ENCODE measurements at regions not wholly inside any gene's neighbourhood (a gene's known extent, or its start where the extent isn't known, plus 50 kb on each side); places are given as distances from the start of the nearest gene placed in this dataset.

GRCh38 chr20:48526936-48527335 is 300.9 kb downstream of the PREX1 start:
- H3K4me3 Mint-ChIP-seq (ENCODE audit: unreplicated experiment) = no peak overlapping the region
- no peak for TF ChIP-seq CTCF (IDR thresholded peaks at IDR 0.05; ENCODE audit: unreplicated experiment)
- CTCF ChIA-PET = interaction anchor here (0.6 to 1.5 kb wide), 3 partner anchors 68 to 385 kb away, joined by 3 to 5 read pairs (median 3); no protein-coding TSS in a partner anchor
- peaks cover 7% of the 10 kb centered on the region for H3K4me1 Mint-ChIP-seq (ENCODE audit: insufficient read depth, unreplicated experiment)
- BruUV-seq (replicated peaks) = no TSS peak
- no peak overlapping the region for H3K27ac Mint-ChIP-seq (ENCODE audit: low read depth, unreplicated experiment)
- H3K36me3 Mint-ChIP-seq (ENCODE audit: insufficient read depth, unreplicated experiment) = no peaks in the 10 kb centered on the region
- no peaks in the 10 kb centered on the region for H3K9me3 Mint-ChIP-seq (ENCODE audit: unreplicated experiment)
- POLR2A ChIA-PET = no interaction called here
- DNase-seq (ENCODE audit: unreplicated experiment) = no peak
- H3K27me3 Mint-ChIP-seq (ENCODE audit: insufficient read depth, unreplicated experiment) = peaks cover 57% of the 10 kb centered on the region
- intact Hi-C loops (cut with micrococcal nuclease) = no loop called here

GRCh38 chr20:48525400-48525799 is 302.4 kb downstream of the PREX1 start:
- CTCF ChIA-PET = interaction anchor here (0.6 to 1.0 kb wide), 2 partner anchors 95 to 861 kb away, joined by 3 to 4 read pairs; no protein-coding TSS in a partner anchor
- H3K36me3 Mint-ChIP-seq (ENCODE audit: insufficient read depth, unreplicated experiment) = no peaks in the 10 kb centered on the region
- H3K9me3 Mint-ChIP-seq (ENCODE audit: unreplicated experiment) = no peaks in the 10 kb centered on the region
- H3K4me1 Mint-ChIP-seq (ENCODE audit: insufficient read depth, unreplicated experiment) = no peaks in the 10 kb centered on the region
- intact Hi-C loops (cut with micrococcal nuclease) = no loop called here
- no peak for DNase-seq (ENCODE audit: unreplicated experiment)
- TF ChIP-seq CTCF (IDR thresholded peaks at IDR 0.05; ENCODE audit: unreplicated experiment) = no peak
- no peak overlapping the region for H3K4me3 Mint-ChIP-seq (ENCODE audit: unreplicated experiment)
- BruUV-seq (replicated peaks) = no TSS peak
- POLR2A ChIA-PET = no interaction called here
- H3K27ac Mint-ChIP-seq (ENCODE audit: low read depth, unreplicated experiment) = no peak overlapping the region
- H3K27me3 Mint-ChIP-seq (ENCODE audit: insufficient read depth, unreplicated experiment) = peaks cover 57% of the 10 kb centered on the region

DNA sequence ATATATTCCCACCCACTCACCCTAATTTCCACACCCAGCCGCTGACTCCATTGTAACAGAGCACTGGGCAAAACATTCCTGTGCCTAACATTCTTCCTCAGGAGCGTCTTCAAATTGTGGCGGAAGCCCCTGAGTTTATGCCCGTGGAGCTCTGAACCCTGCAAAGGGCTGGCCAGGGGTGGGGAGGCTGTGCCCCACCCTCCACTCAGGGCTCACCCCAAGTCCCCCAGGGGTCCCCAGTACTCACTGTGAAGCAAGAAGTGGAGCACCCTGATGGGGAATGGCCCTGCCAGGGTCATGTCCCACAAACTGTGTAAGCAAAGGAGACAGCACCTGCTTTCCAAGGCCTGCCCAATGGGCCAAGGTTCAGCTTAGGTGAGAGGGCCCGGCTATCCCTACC is 303.2 kb downstream of the PREX1 start:
- Mint-ChIP-seq H3K27me3 (ENCODE audit: insufficient read depth, unreplicated experiment) (peaks cover 64% of the 10 kb centered on the region), H3K4me1 (ENCODE audit: insufficient read depth, unreplicated experiment) (no peaks in the 10 kb centered on the region), H3K36me3 (ENCODE audit: insufficient read depth, unreplicated experiment) (no peaks in the 10 kb centered on the region), H3K27ac (ENCODE audit: low read depth, unreplicated experiment) (no peak overlapping the region), H3K4me3 (ENCODE audit: unreplicated experiment) (no peak overlapping the region), H3K9me3 (ENCODE audit: unreplicated experiment) (no peaks in the 10 kb centered on the region)
- no TSS peak for BruUV-seq (replicated peaks)
- ChIA-PET CTCF (interaction anchor here (0.6 to 1.0 kb wide), 2 partner anchors 96 to 860 kb away, joined by 3 to 4 read pairs; no protein-coding TSS in a partner anchor), POLR2A (no interaction called here)
- intact Hi-C loops (cut with micrococcal nuclease) = no loop called here
- no peak for DNase-seq (ENCODE audit: unreplicated experiment)
- TF ChIP-seq CTCF (IDR thresholded peaks at IDR 0.05; ENCODE audit: unreplicated experiment) = no peak

- CTCF ChIA-PET = no interaction called here
- Mint-ChIP-seq H3K27me3 (ENCODE audit: insufficient read depth, unreplicated experiment) (peaks cover 60% of the 10 kb centered on the region), H3K36me3 (ENCODE audit: insufficient read depth, unreplicated experiment) (no peaks in the 10 kb centered on the region), H3K9me3 (ENCODE audit: unreplicated experiment) (no peaks in the 10 kb centered on the region), H3K4me1 (ENCODE audit: insufficient read depth, unreplicated experiment) (no peaks in the 10 kb centered on the region), H3K4me3 (ENCODE audit: unreplicated experiment) (no peak overlapping the region), H3K27ac (ENCODE audit: low read depth, unreplicated experiment) (no peak overlapping the region)
- POLR2A ChIA-PET = interaction anchor here (0.7 to 1.5 kb wide), 2 partner anchors 14 to 402 kb away, joined by 3 to 5 read pairs; no protein-coding TSS in a partner anchor
- intact Hi-C loops (cut with micrococcal nuclease) = no loop called here
- no TSS peak for BruUV-seq (replicated peaks)
- TF ChIP-seq CTCF (IDR thresholded peaks at IDR 0.05; ENCODE audit: unreplicated experiment) = no peak
- peak; percentile 77 for DNase-seq (ENCODE audit: unreplicated experiment)
Measured at GRCh38 chr20:48523191-48523995, 304.4 kb downstream of the PREX1 start.

All from MCF 10A (cell line).